Sigmoid colon (tissue), 3 donors: ENCODE measurements at regions not wholly inside any gene's neighbourhood (a gene's known extent, or its start where the extent isn't known, plus 50 kb on each side); places are given as distances from the start of the nearest gene placed in this dataset.

ENCODE experiments used
- POLR2A ChIP-seq, 2 donors: fragments of 450-650 bp; IDR thresholded peaks; one replicate each; pipeline ENCODE4 v1.6.1; 2016; ENCODE audit warnings: antibody characterized with exemption in 2 of 2, mild to moderate bottlenecking in 2 of 2, moderate library complexity in 2 of 2
- TF ChIP-seq, protein P1 (sequence below), 4 experiments: fragments of 450-650 bp in 3 of 4; fragments of 200-600 bp in 1 of 4; IDR thresholded peaks; one replicate each; pipeline ENCODE4 v1.5.1; 2016 to 2019; ENCODE audit warnings: antibody characterized with exemption in 4 of 4, mild to moderate bottlenecking in 3 of 4, moderate library complexity in 2 of 4

DNA sequence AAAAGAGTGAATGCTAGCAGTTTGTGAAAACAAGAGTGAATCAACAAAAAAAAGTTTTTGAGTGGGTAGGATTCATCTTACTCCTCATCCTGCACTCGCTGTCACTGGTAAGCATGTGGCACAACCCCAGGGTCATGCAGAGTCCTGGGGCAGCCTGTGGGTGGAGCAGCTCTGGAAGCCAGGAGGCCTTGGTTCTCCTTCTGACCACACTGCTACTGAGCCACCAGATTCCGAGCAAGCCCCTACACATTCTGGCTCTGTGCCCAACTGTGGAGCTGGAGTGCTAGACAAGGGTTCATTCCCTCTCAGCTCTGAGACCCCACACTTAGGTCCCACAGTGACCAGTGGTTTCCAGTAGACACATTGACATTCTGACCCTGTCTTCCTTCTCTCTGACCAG is 670.6 kb downstream of the BCL11A start:
- TF ChIP-seq, protein P1, sequence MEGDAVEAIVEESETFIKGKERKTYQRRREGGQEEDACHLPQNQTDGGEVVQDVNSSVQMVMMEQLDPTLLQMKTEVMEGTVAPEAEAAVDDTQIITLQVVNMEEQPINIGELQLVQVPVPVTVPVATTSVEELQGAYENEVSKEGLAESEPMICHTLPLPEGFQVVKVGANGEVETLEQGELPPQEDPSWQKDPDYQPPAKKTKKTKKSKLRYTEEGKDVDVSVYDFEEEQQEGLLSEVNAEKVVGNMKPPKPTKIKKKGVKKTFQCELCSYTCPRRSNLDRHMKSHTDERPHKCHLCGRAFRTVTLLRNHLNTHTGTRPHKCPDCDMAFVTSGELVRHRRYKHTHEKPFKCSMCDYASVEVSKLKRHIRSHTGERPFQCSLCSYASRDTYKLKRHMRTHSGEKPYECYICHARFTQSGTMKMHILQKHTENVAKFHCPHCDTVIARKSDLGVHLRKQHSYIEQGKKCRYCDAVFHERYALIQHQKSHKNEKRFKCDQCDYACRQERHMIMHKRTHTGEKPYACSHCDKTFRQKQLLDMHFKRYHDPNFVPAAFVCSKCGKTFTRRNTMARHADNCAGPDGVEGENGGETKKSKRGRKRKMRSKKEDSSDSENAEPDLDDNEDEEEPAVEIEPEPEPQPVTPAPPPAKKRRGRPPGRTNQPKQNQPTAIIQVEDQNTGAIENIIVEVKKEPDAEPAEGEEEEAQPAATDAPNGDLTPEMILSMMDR (IDR thresholded peaks at IDR 0.05): no peak
- TF ChIP-seq POLR2A (IDR thresholded peaks at IDR 0.05): no peak
